Calu3 (cell line): ENCODE measurements at regions not wholly inside any gene's neighbourhood (a gene's known extent, or its start where the extent isn't known, plus 50 kb on each side); places are given as distances from the start of the nearest gene placed in this dataset.

Experiments
- BruUV-seq: library from RNA; stranded (reverse); fragments of 400-500 nt; replicated peaks from 2 replicates; lab custom pipeline; 2021; lab: Mats Ljungman, UMichigan
- CTCF ChIA-PET: fragments of 300-600 bp; sonication (Branson Sonifier 250); formaldehyde crosslinking; loops from one replicate; lab custom pipeline; 2022; ENCODE audit warnings: antibody characterized with exemption; lab: Charles Lee
- DNase-seq: peaks from one replicate; pipeline ENCODE4 v3.0.0; 2022
- H3K27ac Mint-ChIP-seq: one replicate; pipeline ENCODE4 v1.8.0; 2022; ENCODE audit warnings: mixed read lengths; ENCODE audit not compliant: unreplicated experiment
- H3K27me3 Mint-ChIP-seq: one replicate; pipeline ENCODE4 v1.8.0; 2022; ENCODE audit warnings: mixed read lengths; ENCODE audit not compliant: unreplicated experiment
- H3K36me3 Mint-ChIP-seq: one replicate; pipeline ENCODE4 v1.8.0; 2022; ENCODE audit warnings: mild to moderate bottlenecking, moderate library complexity, mixed read lengths; ENCODE audit not compliant: insufficient read depth, unreplicated experiment
- H3K4me1 Mint-ChIP-seq: one replicate; pipeline ENCODE4 v1.8.0; 2022; ENCODE audit warnings: mild to moderate bottlenecking, low read depth, mixed read lengths; ENCODE audit not compliant: unreplicated experiment
- H3K4me3 Mint-ChIP-seq: one replicate; pipeline ENCODE4 v1.8.0; 2022; ENCODE audit warnings: mild to moderate bottlenecking, low read depth, moderate library complexity, mixed read lengths; ENCODE audit not compliant: unreplicated experiment
- H3K9me3 Mint-ChIP-seq: one replicate; pipeline ENCODE4 v1.8.0; 2022; ENCODE audit warnings: low read depth, mixed read lengths; ENCODE audit not compliant: unreplicated experiment
- intact Hi-C: fragments of 100-400 bp; cut with micrococcal nuclease; formaldehyde crosslinking; loops from one replicate; pipeline ENCODE4 v1.10.0; 2022; ENCODE audit not compliant: unreplicated experiment
- TF ChIP-seq, protein P1 (sequence below): fragments of 200-600 bp; IDR thresholded peaks from one replicate; pipeline ENCODE4 v1.8.0; 2022; ENCODE audit warnings: antibody characterized with exemption; ENCODE audit not compliant: unreplicated experiment

DNA sequence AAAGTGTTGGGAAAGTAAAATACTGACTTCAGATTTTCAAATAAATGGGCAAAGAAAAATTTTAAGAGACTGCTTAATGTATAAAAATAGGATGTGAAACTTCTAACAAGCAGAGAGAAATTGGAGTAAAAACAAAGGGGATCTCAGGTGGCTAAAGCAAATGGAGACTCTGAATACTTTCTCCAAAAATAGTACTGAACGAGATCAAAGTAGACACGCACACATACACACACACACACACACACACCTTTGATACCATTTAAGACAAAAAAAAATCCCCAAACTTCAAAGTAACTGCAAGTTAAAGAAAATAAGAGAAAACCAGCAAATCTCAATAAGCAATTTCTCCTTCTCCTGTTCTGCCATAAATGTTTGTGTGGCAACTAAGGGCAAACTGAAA is 307.3 kb downstream of the CRPPA start:
- no peaks in the 10 kb centered on the region for H3K27me3 Mint-ChIP-seq
- H3K36me3 Mint-ChIP-seq = peaks cover 5% of the 10 kb centered on the region
- CTCF ChIA-PET = no interaction called here
- TF ChIP-seq, protein P1, sequence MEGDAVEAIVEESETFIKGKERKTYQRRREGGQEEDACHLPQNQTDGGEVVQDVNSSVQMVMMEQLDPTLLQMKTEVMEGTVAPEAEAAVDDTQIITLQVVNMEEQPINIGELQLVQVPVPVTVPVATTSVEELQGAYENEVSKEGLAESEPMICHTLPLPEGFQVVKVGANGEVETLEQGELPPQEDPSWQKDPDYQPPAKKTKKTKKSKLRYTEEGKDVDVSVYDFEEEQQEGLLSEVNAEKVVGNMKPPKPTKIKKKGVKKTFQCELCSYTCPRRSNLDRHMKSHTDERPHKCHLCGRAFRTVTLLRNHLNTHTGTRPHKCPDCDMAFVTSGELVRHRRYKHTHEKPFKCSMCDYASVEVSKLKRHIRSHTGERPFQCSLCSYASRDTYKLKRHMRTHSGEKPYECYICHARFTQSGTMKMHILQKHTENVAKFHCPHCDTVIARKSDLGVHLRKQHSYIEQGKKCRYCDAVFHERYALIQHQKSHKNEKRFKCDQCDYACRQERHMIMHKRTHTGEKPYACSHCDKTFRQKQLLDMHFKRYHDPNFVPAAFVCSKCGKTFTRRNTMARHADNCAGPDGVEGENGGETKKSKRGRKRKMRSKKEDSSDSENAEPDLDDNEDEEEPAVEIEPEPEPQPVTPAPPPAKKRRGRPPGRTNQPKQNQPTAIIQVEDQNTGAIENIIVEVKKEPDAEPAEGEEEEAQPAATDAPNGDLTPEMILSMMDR = no peak
- H3K9me3 Mint-ChIP-seq = peaks cover 24% of the 10 kb centered on the region
- BruUV-seq = no TSS peak
- no peak overlapping the region for H3K4me3 Mint-ChIP-seq
- intact Hi-C loops = loop anchor here (1.0 to 5.0 kb wide), 3 partner anchors 318 to 573 kb away; no protein-coding TSS in a partner anchor
- H3K4me1 Mint-ChIP-seq = peaks cover 18% of the 10 kb centered on the region
- H3K27ac Mint-ChIP-seq = peak overlapping the region; percentile 21
- no peak for DNase-seq

- Mint-ChIP-seq H3K27ac (no peak overlapping the region), H3K27me3 (no peaks in the 10 kb centered on the region), H3K36me3 (peaks cover 5% of the 10 kb centered on the region), H3K4me1 (peaks cover 8% of the 10 kb centered on the region), H3K4me3 (no peak overlapping the region), H3K9me3 (peaks cover 26% of the 10 kb centered on the region)
- TF ChIP-seq, protein P1 = no peak
- intact Hi-C loops = loop anchor here (5.0 kb wide), 2 partner anchors 319 to 574 kb away; no protein-coding TSS in a partner anchor
- no TSS peak for BruUV-seq
- DNase-seq = no peak
- CTCF ChIA-PET = no interaction called here
Measured at GRCh38 chr7:16113058-16113457, 308.3 kb downstream of the CRPPA start.

DNA sequence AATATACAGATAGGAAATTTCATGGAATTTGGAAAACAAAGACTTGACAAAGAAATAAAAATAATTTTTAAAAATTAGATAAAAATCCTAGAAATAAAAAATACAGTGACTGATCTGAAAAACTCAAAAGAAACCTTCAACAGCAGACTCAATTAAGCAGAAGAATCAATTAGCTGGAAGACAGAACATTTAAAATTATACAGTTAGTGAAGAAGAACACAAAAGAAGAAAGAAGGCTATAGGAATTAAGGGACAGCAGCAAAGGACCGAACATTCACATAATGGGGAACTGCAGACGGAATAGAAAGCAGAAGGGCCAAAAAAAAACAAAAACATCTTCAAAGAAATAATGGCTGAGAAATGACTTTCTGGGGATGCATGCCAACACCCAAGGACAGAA is 314.5 kb downstream of the CRPPA start:
- Mint-ChIP-seq H3K27me3 (no peaks in the 10 kb centered on the region), H3K4me1 (no peaks in the 10 kb centered on the region), H3K27ac (no peak overlapping the region), H3K4me3 (no peak overlapping the region), H3K9me3 (peaks cover 26% of the 10 kb centered on the region), H3K36me3 (no peaks in the 10 kb centered on the region)
- no peak for DNase-seq
- CTCF ChIA-PET = no interaction called here
- intact Hi-C loops = no loop called here
- BruUV-seq = no TSS peak
- TF ChIP-seq, protein P1 = no peak

DNA sequence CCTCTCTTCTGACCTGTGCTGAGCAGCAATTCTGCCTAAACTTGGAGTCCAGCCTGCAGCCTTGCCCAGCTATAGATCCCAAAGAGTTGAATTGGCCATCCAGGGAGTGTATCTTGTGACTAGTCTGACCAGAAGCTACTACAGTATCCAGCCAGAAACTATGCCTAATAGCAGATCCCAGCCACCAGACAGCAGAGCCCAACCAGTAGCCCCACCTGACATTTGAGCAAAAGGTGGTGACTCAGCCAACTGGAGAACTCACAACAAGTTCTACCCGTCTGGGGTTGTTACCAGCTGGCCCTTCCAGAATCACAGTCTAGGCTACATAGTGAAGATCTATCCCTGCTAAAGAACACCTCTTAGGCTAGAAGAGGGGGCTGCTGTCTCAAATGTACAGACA is 315.0 kb downstream of the CRPPA start:
- Mint-ChIP-seq H3K27ac (no peak overlapping the region), H3K36me3 (no peaks in the 10 kb centered on the region), H3K27me3 (no peaks in the 10 kb centered on the region), H3K4me1 (no peaks in the 10 kb centered on the region), H3K4me3 (no peak overlapping the region), H3K9me3 (peaks cover 28% of the 10 kb centered on the region)
- peak; percentile 22 for DNase-seq
- TF ChIP-seq, protein P1 = no peak
- BruUV-seq = no TSS peak
- intact Hi-C loops = no loop called here
- CTCF ChIA-PET = no interaction called here
